ENCODE measurements at regions not wholly inside any gene's neighbourhood (a gene's known extent, or its start where the extent isn't known, plus 50 kb on each side); places are given as distances from the start of the nearest gene placed in this dataset.

DNA sequence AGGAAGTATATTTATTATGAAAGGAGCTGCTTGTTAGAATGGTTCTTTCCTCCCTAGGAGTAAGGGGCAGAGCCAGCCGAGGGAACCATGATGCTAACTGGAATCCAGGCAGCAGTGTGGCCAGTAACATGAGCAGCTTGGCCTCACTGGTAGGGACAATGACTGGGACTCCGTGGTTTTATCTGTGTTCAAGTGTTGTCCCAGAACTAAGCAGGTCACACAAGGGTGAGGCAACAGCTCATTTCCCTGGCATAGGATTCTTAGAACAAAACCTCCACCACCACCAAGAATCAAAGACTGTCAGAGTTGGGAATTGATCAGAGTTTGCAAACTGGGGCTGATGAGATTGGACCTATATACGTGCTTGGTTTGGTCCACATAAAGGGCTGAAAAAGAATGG, 138.9 kb upstream of the COBL start:
- TF ChIP-seq, protein P1, sequence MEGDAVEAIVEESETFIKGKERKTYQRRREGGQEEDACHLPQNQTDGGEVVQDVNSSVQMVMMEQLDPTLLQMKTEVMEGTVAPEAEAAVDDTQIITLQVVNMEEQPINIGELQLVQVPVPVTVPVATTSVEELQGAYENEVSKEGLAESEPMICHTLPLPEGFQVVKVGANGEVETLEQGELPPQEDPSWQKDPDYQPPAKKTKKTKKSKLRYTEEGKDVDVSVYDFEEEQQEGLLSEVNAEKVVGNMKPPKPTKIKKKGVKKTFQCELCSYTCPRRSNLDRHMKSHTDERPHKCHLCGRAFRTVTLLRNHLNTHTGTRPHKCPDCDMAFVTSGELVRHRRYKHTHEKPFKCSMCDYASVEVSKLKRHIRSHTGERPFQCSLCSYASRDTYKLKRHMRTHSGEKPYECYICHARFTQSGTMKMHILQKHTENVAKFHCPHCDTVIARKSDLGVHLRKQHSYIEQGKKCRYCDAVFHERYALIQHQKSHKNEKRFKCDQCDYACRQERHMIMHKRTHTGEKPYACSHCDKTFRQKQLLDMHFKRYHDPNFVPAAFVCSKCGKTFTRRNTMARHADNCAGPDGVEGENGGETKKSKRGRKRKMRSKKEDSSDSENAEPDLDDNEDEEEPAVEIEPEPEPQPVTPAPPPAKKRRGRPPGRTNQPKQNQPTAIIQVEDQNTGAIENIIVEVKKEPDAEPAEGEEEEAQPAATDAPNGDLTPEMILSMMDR (tag by site-specific recombination; IDR thresholded peaks at IDR 0.05), result no peak
- TF ChIP-seq ZNF629 (tag by site-specific recombination; IDR thresholded peaks at IDR 0.05) (no peak), ZNF610 (tag by site-specific recombination; IDR thresholded peaks at IDR 0.05; ENCODE audit: borderline replicate concordance) (no peak), ZNF239 (tag by site-specific recombination; IDR thresholded peaks at IDR 0.05) (no peak), ZNF24 (tag by site-specific recombination; IDR thresholded peaks at IDR 0.05) (no peak), ZNF510 (tag by site-specific recombination; IDR thresholded peaks at IDR 0.05; ENCODE audit: insufficient replicate concordance) (no peak), ZBTB7A (tag by site-specific recombination; IDR thresholded peaks at IDR 0.05; ENCODE audit: low read depth) (no peak), HOXC10 (CRISPR knock-in tag; IDR thresholded peaks at IDR 0.05) (no peak)
- TF ChIP-seq, protein P2, sequence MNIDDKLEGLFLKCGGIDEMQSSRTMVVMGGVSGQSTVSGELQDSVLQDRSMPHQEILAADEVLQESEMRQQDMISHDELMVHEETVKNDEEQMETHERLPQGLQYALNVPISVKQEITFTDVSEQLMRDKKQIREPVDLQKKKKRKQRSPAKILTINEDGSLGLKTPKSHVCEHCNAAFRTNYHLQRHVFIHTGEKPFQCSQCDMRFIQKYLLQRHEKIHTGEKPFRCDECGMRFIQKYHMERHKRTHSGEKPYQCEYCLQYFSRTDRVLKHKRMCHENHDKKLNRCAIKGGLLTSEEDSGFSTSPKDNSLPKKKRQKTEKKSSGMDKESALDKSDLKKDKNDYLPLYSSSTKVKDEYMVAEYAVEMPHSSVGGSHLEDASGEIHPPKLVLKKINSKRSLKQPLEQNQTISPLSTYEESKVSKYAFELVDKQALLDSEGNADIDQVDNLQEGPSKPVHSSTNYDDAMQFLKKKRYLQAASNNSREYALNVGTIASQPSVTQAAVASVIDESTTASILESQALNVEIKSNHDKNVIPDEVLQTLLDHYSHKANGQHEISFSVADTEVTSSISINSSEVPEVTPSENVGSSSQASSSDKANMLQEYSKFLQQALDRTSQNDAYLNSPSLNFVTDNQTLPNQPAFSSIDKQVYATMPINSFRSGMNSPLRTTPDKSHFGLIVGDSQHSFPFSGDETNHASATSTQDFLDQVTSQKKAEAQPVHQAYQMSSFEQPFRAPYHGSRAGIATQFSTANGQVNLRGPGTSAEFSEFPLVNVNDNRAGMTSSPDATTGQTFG (tag by site-specific recombination; IDR thresholded peaks at IDR 0.05; ENCODE audit: borderline replicate concordance), result no peak
- TF ChIP-seq, protein P3, sequence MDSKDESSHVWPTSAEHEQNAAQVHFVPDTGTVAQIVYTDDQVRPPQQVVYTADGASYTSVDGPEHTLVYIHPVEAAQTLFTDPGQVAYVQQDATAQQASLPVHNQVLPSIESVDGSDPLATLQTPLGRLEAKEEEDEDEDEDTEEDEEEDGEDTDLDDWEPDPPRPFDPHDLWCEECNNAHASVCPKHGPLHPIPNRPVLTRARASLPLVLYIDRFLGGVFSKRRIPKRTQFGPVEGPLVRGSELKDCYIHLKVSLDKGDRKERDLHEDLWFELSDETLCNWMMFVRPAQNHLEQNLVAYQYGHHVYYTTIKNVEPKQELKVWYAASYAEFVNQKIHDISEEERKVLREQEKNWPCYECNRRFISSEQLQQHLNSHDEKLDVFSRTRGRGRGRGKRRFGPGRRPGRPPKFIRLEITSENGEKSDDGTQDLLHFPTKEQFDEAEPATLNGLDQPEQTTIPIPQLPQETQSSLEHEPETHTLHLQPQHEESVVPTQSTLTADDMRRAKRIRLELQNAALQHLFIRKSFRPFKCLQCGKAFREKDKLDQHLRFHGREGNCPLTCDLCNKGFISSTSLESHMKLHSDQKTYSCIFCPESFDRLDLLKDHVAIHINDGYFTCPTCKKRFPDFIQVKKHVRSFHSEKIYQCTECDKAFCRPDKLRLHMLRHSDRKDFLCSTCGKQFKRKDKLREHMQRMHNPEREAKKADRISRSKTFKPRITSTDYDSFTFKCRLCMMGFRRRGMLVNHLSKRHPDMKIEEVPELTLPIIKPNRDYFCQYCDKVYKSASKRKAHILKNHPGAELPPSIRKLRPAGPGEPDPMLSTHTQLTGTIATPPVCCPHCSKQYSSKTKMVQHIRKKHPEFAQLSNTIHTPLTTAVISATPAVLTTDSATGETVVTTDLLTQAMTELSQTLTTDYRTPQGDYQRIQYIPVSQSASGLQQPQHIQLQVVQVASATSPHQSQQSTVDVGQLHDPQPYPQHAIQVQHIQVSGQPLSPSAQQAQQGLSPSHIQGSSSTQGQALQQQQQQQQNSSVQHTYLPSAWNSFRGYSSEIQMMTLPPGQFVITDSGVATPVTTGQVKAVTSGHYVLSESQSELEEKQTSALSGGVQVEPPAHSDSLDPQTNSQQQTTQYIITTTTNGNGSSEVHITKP (tag by site-specific recombination; IDR thresholded peaks at IDR 0.05), result no peak

Data from HEK293 (cell line).